Activated naive CD4-positive, alpha-beta T cell treated with anti-CD3 and anti-CD28 coated beads, Interleukin-2, amount 50 U/mL, for 72 hours (primary cell): ENCODE measurements at regions not wholly inside any gene's neighbourhood (a gene's known extent, or its start where the extent isn't known, plus 50 kb on each side); places are given as distances from the start of the nearest gene placed in this dataset.
A peak's percentile ranks its signal among the peaks of the same experiment; 100 is the strongest.
"Not testable (repeated sequence)": the region's sequence is repeated elsewhere in the genome, so short reads cannot be mapped to it uniquely, and the experiment has no call there.

Experiments used
- ATAC-seq, 2 donors: fragments of 150-1000 bp; cut with Tn5 transposase; 2 replicates each; pipeline ENCODE4 v1.10.0; 2021; ENCODE audit warnings: mild to moderate bottlenecking in 2 of 2, moderate library complexity in 2 of 2
- DNase-seq, 2 donors: peaks; one replicate each; pipeline ENCODE4 v3.0.0; 2021 to 2022; ENCODE audit warnings: low spot score in 2 of 2
- H3K27ac Mint-ChIP-seq, 2 donors: one replicate each; pipeline ENCODE4 v1.8.0; 2022; ENCODE audit warnings: mild to moderate bottlenecking in 2 of 2, mixed read lengths in 2 of 2
- H3K36me3 Mint-ChIP-seq, 2 donors: one replicate each; pipeline ENCODE4 v1.8.0; 2022; ENCODE audit warnings: mixed read lengths in 2 of 2
- H3K9me3 Mint-ChIP-seq, 2 donors: one replicate each; pipeline ENCODE4 v1.8.0; 2022; ENCODE audit warnings: mixed read lengths in 2 of 2

- Mint-ChIP-seq H3K27ac (no peak overlapping the region), H3K36me3 (no peaks in the 10 kb centered on the region), H3K9me3 (no peaks in the 10 kb centered on the region)
- DNase-seq (no peak), ATAC-seq (no peak)
Measured at GRCh38 chr12:27133022-27133590, 50.7 kb upstream of the C12orf71 start.

GRCh38 chr12:27140478-27140969 is 58.1 kb upstream of the C12orf71 start:
- Mint-ChIP-seq H3K27ac (no peak overlapping the region), H3K9me3 (no peaks in the 10 kb centered on the region), H3K36me3 (no peaks in the 10 kb centered on the region)
- ATAC-seq = no peak
- no peak for DNase-seq

GRCh38 chr12:27142101-27142721 is 59.8 kb upstream of the C12orf71 start:
- peak; percentile 66 to 80 for ATAC-seq
- Mint-ChIP-seq H3K27ac (no peak overlapping the region), H3K9me3 (no peaks in the 10 kb centered on the region), H3K36me3 (no peaks in the 10 kb centered on the region)
- peak in 1 of 2 donors; percentile 42 for DNase-seq

GRCh38 chr12:27143256-27144069 is 61.1 kb upstream of the C12orf71 start:
- ATAC-seq (no peak), DNase-seq (no peak)
- Mint-ChIP-seq H3K27ac (peak overlapping the region in 1 of 2 donors; percentile 61), H3K36me3 (no peaks in the 10 kb centered on the region), H3K9me3 (no peaks in the 10 kb centered on the region)

- DNase-seq, H3K36me3 Mint-ChIP-seq, ATAC-seq, H3K9me3 Mint-ChIP-seq, H3K27ac Mint-ChIP-seq: not testable (repeated sequence)
Measured at GRCh38 chr12:27145725-27146124, 63.3 kb upstream of the C12orf71 start.

- ATAC-seq (no peak), DNase-seq (no peak)
- Mint-ChIP-seq H3K36me3 (no peaks in the 10 kb centered on the region), H3K27ac (no peak overlapping the region), H3K9me3 (no peaks in the 10 kb centered on the region)
Measured at GRCh38 chr12:27148373-27148772, 66.0 kb upstream of the C12orf71 start.

GRCh38 chr12:27148791-27149190 is 66.4 kb upstream of the C12orf71 start:
- Mint-ChIP-seq H3K9me3 (no peaks in the 10 kb centered on the region), H3K36me3 (no peaks in the 10 kb centered on the region), H3K27ac (no peak overlapping the region)
- ATAC-seq (no peak), DNase-seq (no peak)

- ATAC-seq = no peak
- DNase-seq = no peak
- Mint-ChIP-seq H3K36me3 (no peaks in the 10 kb centered on the region), H3K27ac (no peak overlapping the region), H3K9me3 (no peaks in the 10 kb centered on the region)
Measured at GRCh38 chr12:27151479-27151878, 69.1 kb upstream of the C12orf71 start.

GRCh38 chr12:27158297-27158696 is 75.9 kb upstream of the C12orf71 start:
- ATAC-seq (no peak), DNase-seq (no peak)
- no peaks in the 10 kb centered on the region for H3K36me3 Mint-ChIP-seq
- no peak overlapping the region for H3K27ac Mint-ChIP-seq
- peaks cover 0 to 3% of the 10 kb centered on the region in 2 donors for H3K9me3 Mint-ChIP-seq

GRCh38 chr12:27161458-27162228 is 79.3 kb upstream of the C12orf71 start:
- DNase-seq (no peak), ATAC-seq (no peak)
- no peaks in the 10 kb centered on the region for H3K36me3 Mint-ChIP-seq
- H3K27ac Mint-ChIP-seq = no peak overlapping the region
- peaks cover 0 to 8% of the 10 kb centered on the region in 2 donors for H3K9me3 Mint-ChIP-seq

GRCh38 chr12:27162229-27162537 is 79.8 kb upstream of the C12orf71 start:
- no peak for ATAC-seq

GRCh38 chr12:27163048-27163715 is 80.8 kb upstream of the C12orf71 start:
- Mint-ChIP-seq H3K9me3 (peaks cover 0 to 8% of the 10 kb centered on the region in 2 donors), H3K27ac (no peak overlapping the region), H3K36me3 (peaks cover 0 to 10% of the 10 kb centered on the region in 2 donors)
- ATAC-seq (peak in 1 of 2 donors; percentile 29), DNase-seq (no peak)

More at GRCh38 chr12:27162229-27162537, 79.8 kb upstream of the C12orf71 start:
- H3K27ac Mint-ChIP-seq = no peak overlapping the region
- peaks cover 0 to 2% of the 10 kb centered on the region in 2 donors for H3K36me3 Mint-ChIP-seq
- no peak for DNase-seq
- H3K9me3 Mint-ChIP-seq = peaks cover 0 to 8% of the 10 kb centered on the region in 2 donors

GRCh38 chr12:27163894-27164293 is 80.2 kb upstream of the STK38L start:
- Mint-ChIP-seq H3K36me3 (peaks cover 0 to 16% of the 10 kb centered on the region in 2 donors), H3K27ac (no peak overlapping the region), H3K9me3 (peaks cover 0 to 11% of the 10 kb centered on the region in 2 donors)
- DNase-seq = no peak
- ATAC-seq = no peak

GRCh38 chr12:27164330-27165040 is 79.6 kb upstream of the STK38L start:
- ATAC-seq = no peak

GRCh38 chr12:27165958-27166357 is 78.1 kb upstream of the STK38L start:
- ATAC-seq, H3K27ac Mint-ChIP-seq, DNase-seq: not testable (repeated sequence)
- Mint-ChIP-seq H3K36me3 (peaks cover 14 to 37% of the 10 kb centered on the region in 2 donors), H3K9me3 (peaks cover 12 to 28% of the 10 kb centered on the region in 2 donors)

More at GRCh38 chr12:27164330-27165040, 79.6 kb upstream of the STK38L start:
- peaks cover 1 to 16% of the 10 kb centered on the region in 2 donors for H3K9me3 Mint-ChIP-seq
- no peak for DNase-seq
- no peak overlapping the region for H3K27ac Mint-ChIP-seq
- peaks cover 0 to 22% of the 10 kb centered on the region in 2 donors for H3K36me3 Mint-ChIP-seq
